OCI-LY3 (cell line): ENCODE measurements at regions not wholly inside any gene's neighbourhood (a gene's known extent, or its start where the extent isn't known, plus 50 kb on each side); places are given as distances from the start of the nearest gene placed in this dataset.

Experiments
- H2AFZ ChIP-seq: fragments of 200-600, 300-600 bp; shearing (Covaris generic); 2 replicates; pipeline ENCODE4 v1.6.0; 2014; ENCODE audit warnings: antibody characterized with exemption, low read depth, low read length
- H3K27ac ChIP-seq: fragments of 200-600, 300-600 bp; sonication (generic); 2 replicates; pipeline ENCODE4 v1.5.1; 2014; ENCODE audit warnings: mild to moderate bottlenecking, low read length, moderate library complexity, mixed read lengths
- H3K27me3 ChIP-seq: fragments of 200-600, 300-600 bp; sonication (generic); 2 replicates; pipeline ENCODE4 v1.6.1; 2014; ENCODE audit warnings: low read depth, low read length, mixed read lengths
- H3K36me3 ChIP-seq: fragments of 200-600, 300-600 bp; sonication (generic); replicated peaks from 2 replicates; pipeline ENCODE3; 2014; ENCODE audit warnings: low read depth, low read length, mixed read lengths
- H3K4me1 ChIP-seq: fragments of 300-600, 200-600 bp; sonication (generic); 2 replicates; pipeline ENCODE4 v1.6.1; 2014; ENCODE audit warnings: low read length, mixed read lengths
- H3K4me2 ChIP-seq: fragments of 200-600, 300-600 bp; sonication (generic); 2 replicates; pipeline ENCODE4 v1.6.1; 2014; ENCODE audit warnings: low read length, mixed read lengths
- H3K4me3 ChIP-seq: fragments of 300-600, 200-600 bp; sonication (generic); 2 replicates; pipeline ENCODE4 v1.5.1; 2014; ENCODE audit warnings: antibody characterized with exemption, mild to moderate bottlenecking, low read length, moderate library complexity
- H3K79me2 ChIP-seq: fragments of 300-600, 200-600 bp; shearing (Covaris generic); 2 replicates; pipeline ENCODE4 v1.6.1; 2014; ENCODE audit warnings: mild to moderate bottlenecking, low read length, mixed read lengths
- H3K9ac ChIP-seq: fragments of 300-600, 200-600 bp; shearing (Covaris generic); 2 replicates; pipeline ENCODE4 v1.6.0; 2014; ENCODE audit warnings: mild to moderate bottlenecking, low read length, moderate library complexity
- H3K9me3 ChIP-seq: fragments of 200-600, 300-600 bp; shearing (Covaris generic); 2 replicates; pipeline ENCODE4 v1.6.1; 2014; ENCODE audit warnings: low read length, mixed read lengths; ENCODE audit not compliant: insufficient read depth
- H4K20me1 ChIP-seq: fragments of 200-600, 300-600 bp; sonication (generic); 2 replicates; pipeline ENCODE4 v1.6.1; 2016; ENCODE audit warnings: low read length, mixed read lengths; ENCODE audit not compliant: insufficient read depth
- EZH2phosphoT487 ChIP-seq: fragments of 200-600 bp; shearing (Covaris generic); IDR thresholded peaks from 2 replicates; pipeline ENCODE4 v1.6.1; 2018; ENCODE audit warnings: antibody characterized with exemption, mixed run types, low read depth
- TF ChIP-seq, protein P1 (sequence below): fragments of 200-600, 300-600 bp; sonication (generic); IDR thresholded peaks from 2 replicates; pipeline ENCODE4 v1.5.1; 2014; ENCODE audit warnings: antibody characterized with exemption, low read length, low read depth

- Histone ChIP-seq H2AFZ (no peak overlapping the region), H3K36me3 (no peaks in the 10 kb centered on the region), H4K20me1 (no peaks in the 10 kb centered on the region), H3K9ac (no peak overlapping the region), H3K79me2 (no peaks in the 10 kb centered on the region), H3K4me3 (no peak overlapping the region), H3K9me3 (no peaks in the 10 kb centered on the region), H3K4me1 (peaks cover 15% of the 10 kb centered on the region), H3K27ac (no peak overlapping the region), H3K27me3 (peaks cover 15% of the 10 kb centered on the region), H3K4me2 (no peak overlapping the region)
- TF ChIP-seq, protein P1, sequence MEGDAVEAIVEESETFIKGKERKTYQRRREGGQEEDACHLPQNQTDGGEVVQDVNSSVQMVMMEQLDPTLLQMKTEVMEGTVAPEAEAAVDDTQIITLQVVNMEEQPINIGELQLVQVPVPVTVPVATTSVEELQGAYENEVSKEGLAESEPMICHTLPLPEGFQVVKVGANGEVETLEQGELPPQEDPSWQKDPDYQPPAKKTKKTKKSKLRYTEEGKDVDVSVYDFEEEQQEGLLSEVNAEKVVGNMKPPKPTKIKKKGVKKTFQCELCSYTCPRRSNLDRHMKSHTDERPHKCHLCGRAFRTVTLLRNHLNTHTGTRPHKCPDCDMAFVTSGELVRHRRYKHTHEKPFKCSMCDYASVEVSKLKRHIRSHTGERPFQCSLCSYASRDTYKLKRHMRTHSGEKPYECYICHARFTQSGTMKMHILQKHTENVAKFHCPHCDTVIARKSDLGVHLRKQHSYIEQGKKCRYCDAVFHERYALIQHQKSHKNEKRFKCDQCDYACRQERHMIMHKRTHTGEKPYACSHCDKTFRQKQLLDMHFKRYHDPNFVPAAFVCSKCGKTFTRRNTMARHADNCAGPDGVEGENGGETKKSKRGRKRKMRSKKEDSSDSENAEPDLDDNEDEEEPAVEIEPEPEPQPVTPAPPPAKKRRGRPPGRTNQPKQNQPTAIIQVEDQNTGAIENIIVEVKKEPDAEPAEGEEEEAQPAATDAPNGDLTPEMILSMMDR: no peak
- TF ChIP-seq EZH2phosphoT487: no peak
These were observed 200.6 kb downstream of the NRP2 start for GRCh38 chr2:205882806-205883425.

- Histone ChIP-seq H3K79me2 (no peaks in the 10 kb centered on the region), H3K27me3 (peaks cover 20% of the 10 kb centered on the region), H3K4me2 (no peak overlapping the region), H3K4me3 (no peak overlapping the region), H4K20me1 (no peaks in the 10 kb centered on the region), H3K4me1 (peaks cover 11% of the 10 kb centered on the region), H2AFZ (no peak overlapping the region), H3K36me3 (no peaks in the 10 kb centered on the region), H3K27ac (no peak overlapping the region), H3K9ac (no peak overlapping the region), H3K9me3 (no peaks in the 10 kb centered on the region)
- no peak for TF ChIP-seq EZH2phosphoT487
- TF ChIP-seq, protein P1: no peak
These were observed 197.7 kb downstream of the NRP2 start for GRCh38 chr2:205880048-205880447.

DNA sequence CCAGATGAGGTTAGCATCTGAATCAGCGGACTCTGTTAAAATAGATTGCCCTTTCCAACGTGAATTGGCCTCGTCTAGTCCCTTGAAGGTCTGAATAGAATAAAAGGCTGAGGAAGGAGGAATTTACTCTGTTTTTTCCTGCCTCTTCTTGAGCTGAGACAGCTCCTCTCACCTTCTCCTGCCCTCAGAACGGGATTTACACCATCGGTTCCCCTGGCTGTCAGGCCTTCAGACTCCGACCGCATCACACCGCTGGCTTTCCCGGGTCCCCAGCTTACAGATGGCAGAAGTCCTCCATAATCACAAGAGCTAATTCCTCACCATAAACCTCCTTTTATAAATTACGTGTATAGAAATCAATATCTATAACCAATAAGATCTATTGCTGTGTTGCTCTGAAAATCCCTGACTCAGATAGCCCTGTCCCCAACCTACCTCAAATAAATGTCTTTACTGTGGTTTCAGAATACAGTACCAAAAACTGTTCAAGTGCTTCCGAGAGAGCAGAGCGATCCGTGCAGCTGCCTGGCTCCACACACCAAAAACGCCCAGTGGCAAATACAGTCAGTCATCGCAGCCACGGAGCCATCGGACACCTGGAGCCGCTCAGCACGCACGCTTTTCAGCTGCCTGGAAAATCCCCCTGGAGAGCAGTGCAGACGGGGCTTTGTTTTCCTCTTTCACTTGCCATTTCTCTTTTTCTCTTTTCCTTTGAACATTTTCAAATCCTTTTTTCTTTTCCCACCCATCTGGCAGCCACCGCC lies 196.9 kb downstream of the NRP2 start:
- Histone ChIP-seq H3K79me2 (no peaks in the 10 kb centered on the region), H4K20me1 (no peaks in the 10 kb centered on the region), H3K4me2 (peak overlapping the region; percentile 51), H3K27ac (no peak overlapping the region), H3K27me3 (peaks cover 20% of the 10 kb centered on the region), H3K9me3 (no peaks in the 10 kb centered on the region), H3K36me3 (no peaks in the 10 kb centered on the region), H3K4me1 (peaks cover 11% of the 10 kb centered on the region), H3K9ac (no peak overlapping the region), H2AFZ (no peak overlapping the region; the same call in 1 of the 2 replicates), H3K4me3 (peak overlapping the region; percentile 28)
- TF ChIP-seq, protein P1: no peak
- no peak for TF ChIP-seq EZH2phosphoT487

GRCh38 chr2:205877496-205877895 lies 195.2 kb downstream of the NRP2 start:
- H3K79me2 ChIP-seq: no peaks in the 10 kb centered on the region
- no peak overlapping the region for H3K27ac ChIP-seq
- no peak overlapping the region for H3K4me2 ChIP-seq
- H4K20me1 ChIP-seq: no peaks in the 10 kb centered on the region
- TF ChIP-seq EZH2phosphoT487: no peak
- TF ChIP-seq, protein P1: no peak
- peaks cover 11% of the 10 kb centered on the region for H3K4me1 ChIP-seq
- H3K9me3 ChIP-seq: no peaks in the 10 kb centered on the region
- no peak overlapping the region for H3K9ac ChIP-seq
- no peak overlapping the region for H2AFZ ChIP-seq
- H3K27me3 ChIP-seq: peaks cover 20% of the 10 kb centered on the region
- no peaks in the 10 kb centered on the region for H3K36me3 ChIP-seq
- no peak overlapping the region for H3K4me3 ChIP-seq
